Mammary epithelial cell (primary cell): ENCODE measurements at regions not wholly inside any gene's neighbourhood (a gene's known extent, or its start where the extent isn't known, plus 50 kb on each side); places are given as distances from the start of the nearest gene placed in this dataset.

Source experiments
- EZH2 ChIP-seq: IDR thresholded peaks from 2 replicates; pipeline ENCODE4 v1.6.1; 2012; ENCODE audit warnings: low read length, inconsistent platforms, borderline replicate concordance
- TF ChIP-seq, protein P1 (sequence below), 2 donors: IDR thresholded peaks in 1 of 2; conservative IDR thresholded peaks in 1 of 2; 2 replicates each; pipeline ENCODE4 v1.5.1; 2011 to 2012; ENCODE audit warnings: inconsistent platforms in 2 of 2, low read length in 2 of 2, mild to moderate bottlenecking in 2 of 2, control low read depth in 1 of 2, low read depth in 1 of 2; ENCODE audit not compliant: insufficient read depth in 1 of 2; ENCODE audit errors: extremely low read depth in 1 of 2

DNA sequence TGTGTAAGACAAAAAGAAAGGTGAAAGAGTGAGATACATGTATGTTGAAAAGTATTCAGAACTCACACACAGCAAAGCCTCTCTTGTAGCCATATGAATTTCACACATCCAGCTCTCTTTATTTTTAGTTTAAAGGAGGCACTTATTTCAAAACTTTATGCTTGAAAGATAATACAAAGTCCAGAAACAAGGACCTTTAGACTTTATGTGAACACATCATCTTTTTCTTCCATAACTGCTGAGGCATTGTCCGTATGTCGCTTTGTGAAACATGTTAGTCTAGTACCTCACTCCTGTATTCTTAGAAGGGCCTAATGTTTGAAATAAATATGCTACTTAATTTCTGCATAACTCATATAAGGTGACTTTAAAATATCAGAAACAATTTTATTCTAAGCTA lies 763.4 kb downstream of the GBE1 start:
- TF ChIP-seq EZH2: no peak
- TF ChIP-seq, protein P1, sequence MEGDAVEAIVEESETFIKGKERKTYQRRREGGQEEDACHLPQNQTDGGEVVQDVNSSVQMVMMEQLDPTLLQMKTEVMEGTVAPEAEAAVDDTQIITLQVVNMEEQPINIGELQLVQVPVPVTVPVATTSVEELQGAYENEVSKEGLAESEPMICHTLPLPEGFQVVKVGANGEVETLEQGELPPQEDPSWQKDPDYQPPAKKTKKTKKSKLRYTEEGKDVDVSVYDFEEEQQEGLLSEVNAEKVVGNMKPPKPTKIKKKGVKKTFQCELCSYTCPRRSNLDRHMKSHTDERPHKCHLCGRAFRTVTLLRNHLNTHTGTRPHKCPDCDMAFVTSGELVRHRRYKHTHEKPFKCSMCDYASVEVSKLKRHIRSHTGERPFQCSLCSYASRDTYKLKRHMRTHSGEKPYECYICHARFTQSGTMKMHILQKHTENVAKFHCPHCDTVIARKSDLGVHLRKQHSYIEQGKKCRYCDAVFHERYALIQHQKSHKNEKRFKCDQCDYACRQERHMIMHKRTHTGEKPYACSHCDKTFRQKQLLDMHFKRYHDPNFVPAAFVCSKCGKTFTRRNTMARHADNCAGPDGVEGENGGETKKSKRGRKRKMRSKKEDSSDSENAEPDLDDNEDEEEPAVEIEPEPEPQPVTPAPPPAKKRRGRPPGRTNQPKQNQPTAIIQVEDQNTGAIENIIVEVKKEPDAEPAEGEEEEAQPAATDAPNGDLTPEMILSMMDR (conservative IDR thresholded peaks at IDR 0.05 in 1 of 2, IDR thresholded peaks at IDR 0.05 in 1 of 2; ENCODE audit: extremely low read depth in 1 of 2, insufficient read depth in 1 of 2, low read depth in 1 of 2, low read length in 2 of 2): no peak
